Kidney epithelial cell (primary cell): ENCODE measurements at regions not wholly inside any gene's neighbourhood (a gene's known extent, or its start where the extent isn't known, plus 50 kb on each side); places are given as distances from the start of the nearest gene placed in this dataset.

Experiments used
- DNase-seq: peaks from one replicate; pipeline ENCODE4 v3.0.0-alpha.2; 2010; ENCODE audit warnings: low read depth
- H3K27me3 ChIP-seq: 2 replicates; pipeline ENCODE4 v1.6.0; 2011; ENCODE audit warnings: low read length; ENCODE audit not compliant: control insufficient read depth, insufficient read depth
- H3K36me3 ChIP-seq: 2 replicates; pipeline ENCODE4 v1.5.1; 2011; ENCODE audit warnings: low read length; ENCODE audit not compliant: control insufficient read depth, insufficient read depth
- H3K4me3 ChIP-seq: 2 replicates; pipeline ENCODE4 v1.5.1; 2011; ENCODE audit warnings: low read depth, mild to moderate bottlenecking, control low read depth, low read length
- CTCF ChIP-seq: IDR thresholded peaks from 2 replicates; pipeline ENCODE4 v1.5.1; 2011; ENCODE audit warnings: mild to moderate bottlenecking, moderate library complexity, low read length, control low read depth, inconsistent platforms; ENCODE audit not compliant: insufficient read depth, poor library complexity, severe bottlenecking

DNA sequence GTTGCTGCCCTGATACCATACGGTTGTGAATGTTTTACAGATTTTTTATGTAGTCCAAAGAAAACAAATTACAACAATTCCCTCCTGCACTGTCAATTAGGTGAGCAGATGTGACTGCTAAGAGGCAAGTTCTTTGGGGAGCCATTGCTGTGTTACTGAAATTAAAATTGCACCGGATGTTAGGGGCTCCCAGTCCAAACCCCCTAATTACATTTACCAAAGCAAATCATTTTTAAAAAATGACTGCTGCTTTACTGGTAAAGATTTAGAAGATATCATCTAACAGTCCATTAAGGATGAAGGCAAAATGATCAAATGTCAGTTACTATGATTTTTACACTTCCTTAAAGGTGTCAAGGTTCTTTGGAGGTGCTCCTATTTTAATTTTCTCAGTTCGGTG, 70.1 kb upstream of the CSRP2 start:
- no peak overlapping the region for H3K4me3 ChIP-seq
- no peaks in the 10 kb centered on the region for H3K27me3 ChIP-seq
- no peaks in the 10 kb centered on the region for H3K36me3 ChIP-seq
- no peak for TF ChIP-seq CTCF
- DNase-seq = no peak

GRCh38 chr12:76947304-76947703, 68.5 kb upstream of the CSRP2 start:
- H3K27me3 ChIP-seq = no peaks in the 10 kb centered on the region
- no peak for TF ChIP-seq CTCF
- H3K4me3 ChIP-seq = no peak overlapping the region
- no peak for DNase-seq
- H3K36me3 ChIP-seq = no peaks in the 10 kb centered on the region

GRCh38 chr12:76946446-76946845, 67.6 kb upstream of the CSRP2 start:
- no peak for TF ChIP-seq CTCF
- Histone ChIP-seq H3K36me3 (no peaks in the 10 kb centered on the region), H3K27me3 (no peaks in the 10 kb centered on the region), H3K4me3 (no peak overlapping the region)
- no peak for DNase-seq

DNA sequence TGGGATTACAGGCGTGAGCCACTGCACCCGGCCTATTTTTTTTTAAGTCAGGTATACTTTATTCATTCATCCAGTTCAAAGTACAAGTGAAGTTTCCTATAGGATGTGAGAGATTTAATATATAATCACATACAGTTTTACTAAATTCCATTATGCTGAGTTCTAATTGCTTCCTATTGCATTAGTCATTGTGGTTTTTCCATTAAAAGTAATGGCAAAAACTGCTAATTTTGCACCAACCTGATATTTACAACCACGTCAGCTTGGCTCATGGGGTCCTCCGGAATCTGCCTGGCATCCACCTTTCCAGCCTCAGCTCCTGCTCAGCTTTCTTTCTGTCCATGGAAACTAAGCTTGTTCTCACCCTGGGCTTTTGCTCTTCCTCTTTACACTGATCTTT, 67.0 kb upstream of the CSRP2 start:
- Histone ChIP-seq H3K27me3 (no peaks in the 10 kb centered on the region), H3K4me3 (no peak overlapping the region), H3K36me3 (no peaks in the 10 kb centered on the region)
- no peak for DNase-seq
- no peak for TF ChIP-seq CTCF

- Histone ChIP-seq H3K36me3 (no peaks in the 10 kb centered on the region), H3K27me3 (no peaks in the 10 kb centered on the region), H3K4me3 (no peak overlapping the region)
- TF ChIP-seq CTCF = no peak
- no peak for DNase-seq
Observed at GRCh38 chr12:76944892-76945291, 66.1 kb upstream of the CSRP2 start.

DNA sequence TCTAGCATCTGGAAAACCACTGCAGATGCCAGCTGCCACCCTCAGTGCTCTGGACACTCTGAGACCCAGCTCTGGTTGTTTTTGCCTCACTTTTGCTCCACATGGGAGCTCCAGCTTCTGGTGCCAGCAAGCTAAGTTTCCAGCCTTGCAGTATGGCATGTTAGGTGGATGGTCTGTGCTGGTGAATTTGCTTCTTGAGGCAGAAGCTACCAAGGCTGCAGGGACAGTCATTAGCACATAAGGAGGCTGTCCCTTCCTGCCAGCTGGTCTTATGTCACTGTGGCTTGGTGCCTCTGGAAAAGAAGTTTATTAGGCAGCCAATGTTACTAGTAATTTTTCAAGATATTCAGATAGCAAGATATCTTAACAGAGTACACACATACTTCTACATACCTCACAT, 64.2 kb upstream of the CSRP2 start:
- Histone ChIP-seq H3K27me3 (no peaks in the 10 kb centered on the region), H3K4me3 (no peak overlapping the region), H3K36me3 (no peaks in the 10 kb centered on the region)
- TF ChIP-seq CTCF = no peak
- no peak for DNase-seq
